LoVo (cell line): ENCODE measurements at regions not wholly inside any gene's neighbourhood (a gene's known extent, or its start where the extent isn't known, plus 50 kb on each side); places are given as distances from the start of the nearest gene placed in this dataset.

ENCODE experiments used
- DNase-seq: peaks from one replicate; pipeline ENCODE4 v3.0.0-alpha.2; 2016; ENCODE audit warnings: low spot score

GRCh38 chr2:60159519-60159918 is 393.9 kb downstream of the BCL11A start:
- DNase-seq: no peak

GRCh38 chr2:60158262-60158661 is 395.2 kb downstream of the BCL11A start:
- no peak for DNase-seq

- no peak for DNase-seq
Observed at GRCh38 chr2:60157283-60157682, 396.2 kb downstream of the BCL11A start.

- DNase-seq: no peak
Observed at GRCh38 chr2:60154142-60154541, 399.3 kb downstream of the BCL11A start.

- DNase-seq: no peak
Observed at GRCh38 chr2:60152226-60152833, 401.1 kb downstream of the BCL11A start.

GRCh38 chr2:60149176-60149575 is 404.3 kb downstream of the BCL11A start:
- no peak for DNase-seq

- DNase-seq: no peak
Observed at GRCh38 chr2:60148716-60149115, 404.7 kb downstream of the BCL11A start.

- no peak for DNase-seq
Observed at GRCh38 chr2:60140185-60140584, 413.3 kb downstream of the BCL11A start.

GRCh38 chr2:60136913-60137312 is 416.5 kb downstream of the BCL11A start:
- no peak for DNase-seq

- no peak for DNase-seq
Observed at GRCh38 chr2:60127191-60127590, 426.3 kb downstream of the BCL11A start.

- no peak for DNase-seq
Observed at GRCh38 chr2:60125611-60126426, 427.6 kb downstream of the BCL11A start.

- DNase-seq: no peak
Observed at GRCh38 chr2:60119778-60120177, 433.7 kb downstream of the BCL11A start.

GRCh38 chr2:60118917-60119316 is 434.5 kb downstream of the BCL11A start:
- DNase-seq: no peak

- no peak for DNase-seq
Observed at GRCh38 chr2:60118061-60118460, 435.4 kb downstream of the BCL11A start.

GRCh38 chr2:60116161-60116875 is 437.1 kb downstream of the BCL11A start:
- no peak for DNase-seq

- DNase-seq: no peak
Observed at GRCh38 chr2:60109744-60110143, 443.7 kb downstream of the BCL11A start.

GRCh38 chr2:60106836-60107529 is 446.5 kb downstream of the BCL11A start:
- no peak for DNase-seq

GRCh38 chr2:60105906-60106305 is 447.5 kb downstream of the BCL11A start:
- no peak for DNase-seq

GRCh38 chr2:60104514-60105505 is 448.6 kb downstream of the BCL11A start:
- DNase-seq: no peak

- DNase-seq: no peak
Observed at GRCh38 chr2:60100034-60100433, 453.4 kb downstream of the BCL11A start.

- DNase-seq: no peak
Observed at GRCh38 chr2:60098996-60099395, 454.5 kb downstream of the BCL11A start.
